B cell (primary cell): ENCODE measurements at regions not wholly inside any gene's neighbourhood (a gene's known extent, or its start where the extent isn't known, plus 50 kb on each side); places are given as distances from the start of the nearest gene placed in this dataset.

Experiments
- ATAC-seq: fragments of 200-7000 bp; cut with Tn5 transposase; one replicate; pipeline ENCODE4 v1.10.0; 2021; ENCODE audit warnings: low read depth, mild to moderate bottlenecking, moderate number of reproducible peaks, moderate library complexity
- CTCF ChIA-PET: fragments of 350-600 bp; sonication (Branson Sonifier 250); formaldehyde crosslinking; loops from one replicate; lab custom pipeline; 2021; ENCODE audit warnings: antibody characterized with exemption, inconsistent platforms; lab: Charles Lee
- POLR2A ChIA-PET: fragments of 350-600 bp; sonication (Branson Sonifier 250); formaldehyde crosslinking; loops from one replicate; lab custom pipeline; 2021; ENCODE audit warnings: antibody characterized with exemption; lab: Charles Lee
- DNase-seq: peaks from one replicate; pipeline ENCODE4 v3.0.0; 2013
- H2AFZ ChIP-seq: 2 replicates; pipeline ENCODE4 v1.6.1; 2012; ENCODE audit warnings: mild to moderate bottlenecking, low read depth, low read length; ENCODE audit not compliant: insufficient read depth, poor library complexity, severe bottlenecking
- H3K27ac ChIP-seq, 2 donors: 1 replicate in 1 of 2; 2 replicates in 1 of 2; pipeline ENCODE4 v1.5.1; 2012 to 2013; ENCODE audit warnings: low read length in 2 of 2, mild to moderate bottlenecking in 2 of 2, moderate library complexity in 1 of 2
- H3K27me3 ChIP-seq, 4 experiments: fragments of 200-600 bp in 1 of 4; sonication (generic) in 1 of 4; replicated peaks in 1 of 4; 1 replicate in 2 of 4; 2 replicates in 2 of 4; pipeline versions ENCODE4 v1.6.1 to v1.7.0; 2013 to 2016; ENCODE audit warnings: low read length in 3 of 4, mild to moderate bottlenecking in 2 of 4, mixed read lengths in 1 of 4, moderate library complexity in 1 of 4; ENCODE audit not compliant: insufficient read depth in 4 of 4, control insufficient read depth in 3 of 4; ENCODE audit errors: control extremely low read depth in 1 of 4
- H3K36me3 ChIP-seq, 2 experiments: replicated peaks in 1 of 2; 1 replicate in 1 of 2; 2 replicates in 1 of 2; pipeline versions ENCODE4 v1.6.1 to v1.7.1; 2013; ENCODE audit warnings: low read length in 1 of 2; ENCODE audit not compliant: insufficient read depth in 2 of 2, control insufficient read depth in 1 of 2; ENCODE audit errors: control extremely low read depth in 1 of 2, extremely low read depth in 1 of 2
- H3K4me1 ChIP-seq, 2 donors: fragments of 200-600 bp in 1 of 2; sonication (generic) in 1 of 2; 1 replicate in 1 of 2; 2 replicates in 1 of 2; pipeline versions ENCODE4 v1.5.1 to v1.6.1; 2013 to 2017; ENCODE audit warnings: low read length in 2 of 2; ENCODE audit not compliant: control insufficient read depth in 2 of 2, insufficient read depth in 2 of 2
- H3K4me2 ChIP-seq: replicated peaks from 2 replicates; pipeline ENCODE3; 2012; ENCODE audit warnings: mild to moderate bottlenecking, low read depth, low read length; ENCODE audit not compliant: poor library complexity, severe bottlenecking
- H3K4me3 ChIP-seq, 5 experiments: fragments of 200-600 bp in 1 of 5; sonication (generic) in 1 of 5; 1 replicate in 3 of 5; 2 replicates in 2 of 5; pipeline versions ENCODE4 v1.5.1 to v1.7.0; 2011 to 2016; ENCODE audit warnings: low read length in 4 of 5, mild to moderate bottlenecking in 4 of 5, low read depth in 2 of 5, control low read depth in 1 of 5, moderate library complexity in 1 of 5; ENCODE audit not compliant: insufficient read depth in 1 of 5; ENCODE audit errors: control extremely low read depth in 1 of 5, extremely low read depth in 1 of 5
- H3K79me2 ChIP-seq: fragments of 200-600 bp; sonication (generic); one replicate; pipeline ENCODE4 v1.6.0; 2016; ENCODE audit warnings: low read length; ENCODE audit not compliant: control insufficient read depth, insufficient read depth
- H3K9ac ChIP-seq: fragments of 200-600 bp; sonication (generic); 2 replicates; pipeline ENCODE4 v1.6.1; 2017; ENCODE audit warnings: mild to moderate bottlenecking, low read length, moderate library complexity
- H3K9me3 ChIP-seq, 3 donors: one replicate each; pipeline versions ENCODE4 v1.6.1 to v1.7.1; 2013; ENCODE audit warnings: low read length in 2 of 3; ENCODE audit not compliant: control insufficient read depth in 2 of 3, insufficient read depth in 1 of 3; ENCODE audit errors: control extremely low read depth in 1 of 3
- H4K20me1 ChIP-seq: 2 replicates; pipeline ENCODE4 v1.6.0; 2012; ENCODE audit warnings: mild to moderate bottlenecking, low read length; ENCODE audit not compliant: insufficient read depth, control insufficient read depth, poor library complexity, severe bottlenecking
- H3K27ac Mint-ChIP-seq: one replicate; pipeline ENCODE4 v1.8.0; 2021; ENCODE audit warnings: mixed read lengths
- H3K27me3 Mint-ChIP-seq: one replicate; pipeline ENCODE4 v1.8.0; 2021; ENCODE audit warnings: mixed read lengths
- H3K4me1 Mint-ChIP-seq: one replicate; pipeline ENCODE4 v1.8.0; 2021; ENCODE audit warnings: mixed read lengths
- H3K4me3 Mint-ChIP-seq: one replicate; pipeline ENCODE4 v1.8.0; 2021; ENCODE audit warnings: mixed read lengths
- H3K9me3 Mint-ChIP-seq: one replicate; pipeline ENCODE4 v1.8.0; 2022; ENCODE audit warnings: mixed read lengths; ENCODE audit not compliant: insufficient read depth
- CTCF ChIP-seq: fragments of 200-600 bp; IDR thresholded peaks from one replicate; pipeline ENCODE4 v1.8.0; 2022; ENCODE audit warnings: antibody characterized with exemption, mild to moderate bottlenecking
- EZH2 ChIP-seq: IDR thresholded peaks from 2 replicates; pipeline ENCODE4 v1.6.1; 2012; ENCODE audit warnings: borderline replicate concordance, low read depth, mild to moderate bottlenecking, moderate library complexity, low read length; ENCODE audit not compliant: insufficient read depth, poor library complexity, severe bottlenecking
- WGBS: methylation state at CpG from one replicate; pipeline ENCODE4 v1.1.5; 2013; ENCODE audit warnings: missing lambda C conversion rate; ENCODE audit not compliant: insufficient coverage; 5-methylcytosine and 5-hydroxymethylcytosine counted together
- intact Hi-C: fragments of 100-400 bp; cut with micrococcal nuclease; formaldehyde crosslinking; loops from one replicate; pipeline ENCODE4 v1.10.0; 2022

GRCh38 chr5:18018472-18018871 lies 384.2 kb downstream of the TAF11L14 start:
- WGBS = 50% methylated on average over 1 of the region's 2 CpGs
- TF ChIP-seq EZH2 = no peak
- no peak for TF ChIP-seq CTCF
- no peaks in the 10 kb centered on the region for H3K36me3 ChIP-seq
- no peak overlapping the region for H3K4me3 ChIP-seq
- Mint-ChIP-seq H3K27ac (no peak overlapping the region), H3K27me3 (no peaks in the 10 kb centered on the region), H3K9me3 (peaks cover 6% of the 10 kb centered on the region), H3K4me1 (no peaks in the 10 kb centered on the region), H3K4me3 (no peak overlapping the region)
- H3K9ac ChIP-seq = no peak overlapping the region
- H3K27ac ChIP-seq = no peak overlapping the region
- no peaks in the 10 kb centered on the region for H3K9me3 ChIP-seq
- H3K27me3 ChIP-seq = no peaks in the 10 kb centered on the region
- ChIA-PET POLR2A (no interaction called here), CTCF (no interaction called here)
- no peak overlapping the region for H2AFZ ChIP-seq
- ATAC-seq (no peak), DNase-seq (no peak)
- H3K4me1 ChIP-seq = no peaks in the 10 kb centered on the region
- no peaks in the 10 kb centered on the region for H3K79me2 ChIP-seq
- H3K4me2 ChIP-seq = no peak overlapping the region
- intact Hi-C loops = no loop called here
- H4K20me1 ChIP-seq = no peaks in the 10 kb centered on the region

- H3K27me3 ChIP-seq = no peaks in the 10 kb centered on the region
- Mint-ChIP-seq H3K9me3 (no peaks in the 10 kb centered on the region), H3K27ac (no peak overlapping the region), H3K4me3 (no peak overlapping the region), H3K27me3 (no peaks in the 10 kb centered on the region), H3K4me1 (no peaks in the 10 kb centered on the region)
- WGBS = no CpG with 5 or more reads among the region's 2 CpGs
- H3K9me3 ChIP-seq = no peaks in the 10 kb centered on the region
- no peak for TF ChIP-seq CTCF
- TF ChIP-seq EZH2 = no peak
- ChIA-PET CTCF (interaction anchor here (1.4 kb wide), 1 partner anchor 807 kb away, joined by 5 read pairs; no protein-coding TSS in a partner anchor), POLR2A (no interaction called here)
- H3K4me1 ChIP-seq = no peaks in the 10 kb centered on the region
- H3K27ac ChIP-seq = no peak overlapping the region
- ATAC-seq = no peak
- no peak for DNase-seq
- no peak overlapping the region for H3K4me3 ChIP-seq
- intact Hi-C loops = no loop called here
- no peak overlapping the region for H3K4me2 ChIP-seq
- no peaks in the 10 kb centered on the region for H3K36me3 ChIP-seq
- no peak overlapping the region for H3K9ac ChIP-seq
- no peaks in the 10 kb centered on the region for H4K20me1 ChIP-seq
- H3K79me2 ChIP-seq = no peaks in the 10 kb centered on the region
- no peak overlapping the region for H2AFZ ChIP-seq
Measured at GRCh38 chr5:18023275-18023674, 389.0 kb downstream of the TAF11L14 start.
